ENCODE measurements at regions not wholly inside any gene's neighbourhood (a gene's known extent, or its start where the extent isn't known, plus 50 kb on each side); places are given as distances from the start of the nearest gene placed in this dataset.
"Not testable (repeated sequence)": the region's sequence is repeated elsewhere in the genome, so short reads cannot be mapped to it uniquely, and the experiment has no call there.

- H3K4me3 ChIP-seq (replicated peaks; ENCODE audit: low read depth, low read length): no peak overlapping the region
- DNase-seq (ENCODE audit: low read depth): no peak
- TF ChIP-seq CTCF (IDR thresholded peaks at IDR 0.05; ENCODE audit: low read length, missing control alignments): no peak
Observed at GRCh38 chr10:23834091-23834490, 374.8 kb upstream of the KIAA1217 start.

DNA sequence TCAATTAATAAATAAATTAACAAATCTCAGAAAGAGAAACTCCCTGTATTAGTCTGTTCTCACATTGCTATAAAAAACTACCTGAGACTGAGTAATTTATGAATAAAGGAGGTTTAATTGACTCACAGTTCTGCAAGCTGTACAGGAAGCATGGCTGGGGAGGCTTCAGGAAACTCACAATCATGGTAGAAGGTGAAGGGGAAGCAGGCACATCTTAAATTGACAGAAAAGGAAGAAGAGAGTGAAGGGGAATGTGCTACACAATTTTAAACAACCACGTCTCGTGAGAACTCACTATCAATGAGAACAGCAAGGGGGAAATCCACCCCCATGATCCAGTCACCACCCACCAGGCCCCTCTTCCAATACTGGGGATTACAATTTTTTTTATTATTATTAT is 358.3 kb upstream of the KIAA1217 start:
- no peak overlapping the region for H3K4me3 ChIP-seq (replicated peaks; ENCODE audit: low read depth, low read length)
- no peak for TF ChIP-seq CTCF (IDR thresholded peaks at IDR 0.05; ENCODE audit: low read length, missing control alignments)
- DNase-seq (ENCODE audit: low read depth): no peak

DNA sequence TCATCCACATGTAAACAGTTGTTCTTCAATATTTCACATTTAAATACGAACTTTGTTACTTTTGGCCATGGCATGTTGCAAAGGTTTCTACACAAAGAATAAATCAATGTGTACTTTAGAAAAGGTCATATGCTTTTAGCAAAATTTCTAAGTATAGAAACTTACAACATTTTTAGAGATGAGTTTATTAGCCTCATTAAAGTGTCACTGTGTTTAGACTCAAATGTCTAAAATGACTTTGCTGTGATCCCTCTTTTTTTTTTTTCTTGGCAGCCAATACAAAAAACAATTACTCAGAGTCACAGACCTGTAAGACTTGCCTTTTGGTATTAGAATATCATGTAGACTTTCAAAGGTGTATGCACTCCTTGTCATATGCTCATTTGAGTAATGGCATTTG is 349.3 kb upstream of the KIAA1217 start:
- TF ChIP-seq CTCF (IDR thresholded peaks at IDR 0.05; ENCODE audit: low read length, missing control alignments): no peak

GRCh38 chr10:23864631-23865147 is 344.2 kb upstream of the KIAA1217 start:
- no peak for DNase-seq (ENCODE audit: low read depth)
- TF ChIP-seq CTCF (IDR thresholded peaks at IDR 0.05; ENCODE audit: low read length, missing control alignments): no peak

More for the DNA sequence above, 349.3 kb upstream of the KIAA1217 start:
- no peak overlapping the region for H3K4me3 ChIP-seq (replicated peaks; ENCODE audit: low read depth, low read length)
- DNase-seq (ENCODE audit: low read depth): no peak

GRCh38 chr10:23866985-23867384 is 342.0 kb upstream of the KIAA1217 start:
- not testable (repeated sequence) for H3K4me3 ChIP-seq (replicated peaks; ENCODE audit: low read depth, low read length); DNase-seq (ENCODE audit: low read depth)

More at GRCh38 chr10:23864631-23865147, 344.2 kb upstream of the KIAA1217 start:
- H3K4me3 ChIP-seq (replicated peaks; ENCODE audit: low read depth, low read length): no peak overlapping the region

DNA sequence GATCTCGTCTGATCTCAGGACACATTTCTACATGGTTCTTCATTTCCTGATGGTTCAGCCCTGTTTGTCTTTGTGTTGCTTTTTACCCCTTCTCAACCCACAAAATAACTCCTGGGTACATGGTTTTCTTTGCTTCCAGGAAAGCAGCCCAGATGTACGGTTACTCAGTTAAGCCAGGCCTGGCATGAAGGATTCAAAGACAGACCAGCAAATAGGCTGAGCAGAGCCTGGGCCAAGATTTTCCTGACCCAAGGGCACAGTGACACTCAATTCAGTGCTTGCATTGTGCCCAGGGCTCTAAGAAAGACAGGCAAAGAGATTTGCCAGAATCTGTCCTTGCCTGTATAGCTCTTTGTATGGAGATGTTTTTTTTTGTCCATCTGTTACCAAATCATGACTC is 340.8 kb upstream of the KIAA1217 start:
- no peak for TF ChIP-seq CTCF (IDR thresholded peaks at IDR 0.05; ENCODE audit: low read length, missing control alignments)
- no peak for DNase-seq (ENCODE audit: low read depth)
- no peak overlapping the region for H3K4me3 ChIP-seq (replicated peaks; ENCODE audit: low read depth, low read length)

- DNase-seq (ENCODE audit: low read depth): no peak
- no peak for TF ChIP-seq CTCF (IDR thresholded peaks at IDR 0.05; ENCODE audit: low read length, missing control alignments)
- H3K4me3 ChIP-seq (replicated peaks; ENCODE audit: low read depth, low read length): no peak overlapping the region
Observed at GRCh38 chr10:23869548-23869947, 339.4 kb upstream of the KIAA1217 start.
